Tibial nerve (tissue), 4 donors: ENCODE measurements at regions not wholly inside any gene's neighbourhood (a gene's known extent, or its start where the extent isn't known, plus 50 kb on each side); places are given as distances from the start of the nearest gene placed in this dataset.

Source experiments
- DNase-seq, 2 donors: peaks; one replicate each; pipeline ENCODE4 v3.0.0-alpha.2; 2019; ENCODE audit warnings: low spot score in 2 of 2
- H3K27ac ChIP-seq, 4 donors: fragments of 200-600 bp; sonication (generic) in 3 of 4; one replicate each; pipeline ENCODE4 v1.5.1; 2017 to 2019; ENCODE audit warnings: mild to moderate bottlenecking in 1 of 4
- H3K27me3 ChIP-seq, 2 donors: fragments of 200-600 bp; sonication (generic) in 1 of 2; one replicate each; pipeline versions ENCODE4 v1.5.1 to v1.6.0; 2017 to 2019
- H3K36me3 ChIP-seq, 3 donors: fragments of 200-600 bp; sonication (generic); one replicate each; pipeline ENCODE4 v1.5.1; 2018 to 2019
- H3K4me1 ChIP-seq, 4 donors: fragments of 200-600 bp; sonication (generic) in 3 of 4; one replicate each; pipeline ENCODE4 v1.5.1; 2017 to 2019
- H3K4me3 ChIP-seq, 4 donors: fragments of 200-600 bp; sonication (generic) in 3 of 4; one replicate each; pipeline ENCODE4 v1.5.1; 2017 to 2019; ENCODE audit warnings: mild to moderate bottlenecking in 1 of 4, moderate library complexity in 1 of 4
- H3K9me3 ChIP-seq, 4 donors: fragments of 200-600 bp; sonication (generic) in 3 of 4; one replicate each; pipeline ENCODE4 v1.5.1; 2017 to 2019
- CTCF ChIP-seq, 5 experiments: fragments of 200-600 bp in 3 of 5; fragments of 450-650 bp in 2 of 5; sonication (generic) in 3 of 5; IDR thresholded peaks; one replicate each; pipeline ENCODE4 v1.5.1; 2016 to 2019; ENCODE audit warnings: antibody characterized with exemption in 5 of 5, mild to moderate bottlenecking in 3 of 5, moderate library complexity in 2 of 5
- EP300 ChIP-seq, 2 donors: sonication (generic); formaldehyde crosslinking; IDR thresholded peaks; one replicate each; pipeline ENCODE4 v1.6.1; 2017; ENCODE audit warnings: antibody characterized with exemption in 2 of 2, mild to moderate bottlenecking in 1 of 2
- POLR2A ChIP-seq, 2 donors: fragments of 450-650 bp; IDR thresholded peaks; one replicate each; pipeline ENCODE4 v1.6.1; 2017; ENCODE audit warnings: antibody characterized with exemption in 2 of 2, mild to moderate bottlenecking in 2 of 2, moderate library complexity in 2 of 2
- WGBS, 2 donors: methylation state at CpG; one replicate each; pipeline ENCODE4 v1.1.5; 2018; 5-methylcytosine and 5-hydroxymethylcytosine counted together

GRCh38 chr1:115893545-115893944 is 52.6 kb upstream of the NHLH2 start:
- DNase-seq = no peak
- WGBS, 2 donors = 81 to 88% methylated on average over 8 of the region's 8 CpGs
- Histone ChIP-seq H3K4me1 (no peaks in the 10 kb centered on the region), H3K27ac (no peak overlapping the region), H3K9me3 (no peaks in the 10 kb centered on the region), H3K4me3 (no peak overlapping the region), H3K36me3 (no peaks in the 10 kb centered on the region), H3K27me3 (no peaks in the 10 kb centered on the region)
- TF ChIP-seq CTCF (IDR thresholded peaks at IDR 0.05) (no peak), EP300 (IDR thresholded peaks at IDR 0.05) (no peak), POLR2A (IDR thresholded peaks at IDR 0.05) (no peak)

DNA sequence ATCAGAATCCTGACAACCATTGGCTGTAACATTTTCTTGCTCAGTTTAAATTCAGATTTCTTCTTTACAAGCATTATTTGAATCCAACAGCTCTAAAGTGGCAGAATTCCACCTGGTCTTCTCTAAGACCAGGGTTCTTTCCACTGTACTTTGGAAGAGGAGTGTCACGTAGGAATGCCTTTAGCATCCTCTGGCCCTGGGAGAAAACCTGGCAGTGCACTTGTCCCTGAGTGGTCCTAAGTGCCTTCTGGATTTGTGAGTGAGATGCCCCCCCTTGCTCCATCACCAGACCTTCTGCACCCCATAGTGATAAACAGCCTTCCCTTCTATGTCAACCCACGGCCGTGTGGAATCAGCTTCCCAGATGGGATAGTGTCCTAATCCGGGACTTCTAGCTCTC is 57.1 kb upstream of the NHLH2 start:
- H3K27ac ChIP-seq = no peak overlapping the region
- H3K4me1 ChIP-seq = no peaks in the 10 kb centered on the region
- no peak overlapping the region for H3K4me3 ChIP-seq
- H3K9me3 ChIP-seq = no peaks in the 10 kb centered on the region
- WGBS, 2 donors = 79 to 80% methylated on average over 4 of the region's 4 CpGs
- no peak for DNase-seq
- H3K36me3 ChIP-seq = no peaks in the 10 kb centered on the region
- no peaks in the 10 kb centered on the region for H3K27me3 ChIP-seq
- TF ChIP-seq EP300 (IDR thresholded peaks at IDR 0.05) (no peak), POLR2A (IDR thresholded peaks at IDR 0.05) (no peak)

GRCh38 chr1:115900856-115901255 is 59.9 kb upstream of the NHLH2 start:
- TF ChIP-seq POLR2A (IDR thresholded peaks at IDR 0.05) = no peak
- TF ChIP-seq CTCF (IDR thresholded peaks at IDR 0.05) = no peak
- no peak for DNase-seq
- Histone ChIP-seq H3K36me3 (no peaks in the 10 kb centered on the region), H3K9me3 (no peaks in the 10 kb centered on the region), H3K4me1 (no peaks in the 10 kb centered on the region), H3K27ac (no peak overlapping the region), H3K4me3 (no peak overlapping the region), H3K27me3 (no peaks in the 10 kb centered on the region)

DNA sequence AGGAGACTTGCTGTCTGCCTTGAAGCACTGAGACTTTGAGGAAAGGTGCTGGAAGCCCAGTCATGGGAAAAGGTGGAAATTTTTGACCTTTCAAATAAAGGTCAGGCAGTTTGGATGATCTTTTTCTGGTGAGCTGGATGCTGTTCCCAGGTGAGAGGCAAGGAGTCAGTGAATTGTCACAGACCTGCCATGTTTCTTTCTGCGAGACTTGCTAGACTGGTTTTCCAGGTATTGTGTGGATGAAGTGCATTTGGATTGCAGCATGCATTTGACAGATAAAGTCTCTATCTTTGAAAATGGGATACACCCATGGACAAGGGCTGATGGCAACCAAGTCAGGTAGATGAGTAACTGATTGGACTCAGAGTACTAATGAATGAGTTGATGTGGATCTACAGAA is 65.7 kb upstream of the NHLH2 start:
- H3K36me3 ChIP-seq = no peaks in the 10 kb centered on the region
- no peaks in the 10 kb centered on the region for H3K9me3 ChIP-seq
- TF ChIP-seq POLR2A (IDR thresholded peaks at IDR 0.05) (no peak), EP300 (IDR thresholded peaks at IDR 0.05) (no peak), CTCF (IDR thresholded peaks at IDR 0.05) (no peak)
- H3K27me3 ChIP-seq = no peaks in the 10 kb centered on the region
- H3K4me3 ChIP-seq = no peak overlapping the region
- 85 to 100% methylated on average over 1 of the region's 1 CpG for WGBS, 2 donors
- no peaks in the 10 kb centered on the region for H3K4me1 ChIP-seq
- no peak overlapping the region for H3K27ac ChIP-seq
- no peak for DNase-seq

- no peaks in the 10 kb centered on the region for H3K9me3 ChIP-seq
- no peak overlapping the region for H3K27ac ChIP-seq
- no peak for DNase-seq
- H3K27me3 ChIP-seq = no peaks in the 10 kb centered on the region
- no peaks in the 10 kb centered on the region for H3K4me1 ChIP-seq
- no peak overlapping the region for H3K4me3 ChIP-seq
- WGBS, 2 donors = 83 to 89% methylated on average over 2 of the region's 2 CpGs
- H3K36me3 ChIP-seq = no peaks in the 10 kb centered on the region
- TF ChIP-seq EP300 (IDR thresholded peaks at IDR 0.05) (no peak), POLR2A (IDR thresholded peaks at IDR 0.05) (no peak), CTCF (IDR thresholded peaks at IDR 0.05) (no peak)
These were observed 66.2 kb upstream of the NHLH2 start for GRCh38 chr1:115907092-115907491.

GRCh38 chr1:115908565-115909274 is 67.6 kb upstream of the SLC22A15 start:
- Histone ChIP-seq H3K27ac (peak overlapping the region in 1 of 4 donors; percentile 51), H3K4me3 (no peak overlapping the region), H3K27me3 (no peaks in the 10 kb centered on the region), H3K4me1 (no peaks in the 10 kb centered on the region), H3K36me3 (no peaks in the 10 kb centered on the region), H3K9me3 (no peaks in the 10 kb centered on the region)
- 48 to 50% methylated on average over 8 of the region's 8 CpGs for WGBS, 2 donors
- TF ChIP-seq POLR2A (IDR thresholded peaks at IDR 0.05) = no peak
- no peak for TF ChIP-seq CTCF (IDR thresholded peaks at IDR 0.05)
- TF ChIP-seq EP300 (IDR thresholded peaks at IDR 0.05) = no peak
- DNase-seq = no peak
